Body of pancreas (tissue), 4 donors: ENCODE measurements at regions not wholly inside any gene's neighbourhood (a gene's known extent, or its start where the extent isn't known, plus 50 kb on each side); places are given as distances from the start of the nearest gene placed in this dataset.

Experiments
- ATAC-seq: fragments of 150-250 bp; one replicate; pipeline ENCODE4 v1.9.1; 2016
- DNase-seq, 4 donors: peaks; one replicate each; pipeline ENCODE4 v3.0.0-alpha.2; 2019
- H3K27ac ChIP-seq, 4 donors: fragments of 200-600 bp; sonication (generic); 1 replicate in 3 of 4; 2 replicates in 1 of 4; pipeline versions ENCODE4 v1.5.1 to v1.6.1; 2016 to 2019; ENCODE audit warnings: mild to moderate bottlenecking in 1 of 4, mixed read lengths in 1 of 4, moderate library complexity in 1 of 4
- H3K27me3 ChIP-seq, 2 donors: fragments of 200-600 bp; sonication (generic); one replicate each; pipeline ENCODE4 v1.6.0; 2016; ENCODE audit warnings: mild to moderate bottlenecking in 1 of 2
- H3K36me3 ChIP-seq, 2 donors: fragments of 200-600 bp; sonication (generic); replicated peaks in 1 of 2; 2 replicates each; pipeline ENCODE4 v1.5.1; 2016; ENCODE audit warnings: low read depth in 2 of 2; ENCODE audit not compliant: insufficient read depth in 1 of 2
- H3K4me1 ChIP-seq: fragments of 200-600 bp; sonication (generic); one replicate; pipeline ENCODE4 v1.6.0; 2016
- H3K4me3 ChIP-seq, 2 donors: fragments of 200-600 bp; sonication (generic); 1 replicate in 1 of 2; 2 replicates in 1 of 2; pipeline ENCODE4 v1.5.1; 2016 to 2019
- H3K9me3 ChIP-seq, 3 donors: fragments of 200-600 bp; sonication (generic); 1 replicate in 2 of 3; 2 replicates in 1 of 3; pipeline ENCODE4 v1.5.1; 2016
- POLR2A ChIP-seq, 3 donors: fragments of 450-650 bp; IDR thresholded peaks; one replicate each; pipeline ENCODE4 v1.6.1; 2016; ENCODE audit warnings: antibody characterized with exemption in 3 of 3, mild to moderate bottlenecking in 2 of 3
- WGBS, 2 donors: methylation state at CpG; one replicate each; pipeline ENCODE4 v1.1.5; 2017; 5-methylcytosine and 5-hydroxymethylcytosine counted together
- intact Hi-C: fragments of 100-400 bp; cut with DNase I; formaldehyde crosslinking; loops from one replicate; pipeline ENCODE4 v1.15.1; 2023
- TF ChIP-seq, protein P1 (sequence below), 7 experiments: fragments of 450-650 bp in 4 of 7; fragments of 200-600 bp in 3 of 7; sonication (generic) in 3 of 7; IDR thresholded peaks; one replicate each; pipeline ENCODE4 v1.5.1; 2016 to 2019; ENCODE audit warnings: antibody characterized with exemption in 7 of 7

DNA sequence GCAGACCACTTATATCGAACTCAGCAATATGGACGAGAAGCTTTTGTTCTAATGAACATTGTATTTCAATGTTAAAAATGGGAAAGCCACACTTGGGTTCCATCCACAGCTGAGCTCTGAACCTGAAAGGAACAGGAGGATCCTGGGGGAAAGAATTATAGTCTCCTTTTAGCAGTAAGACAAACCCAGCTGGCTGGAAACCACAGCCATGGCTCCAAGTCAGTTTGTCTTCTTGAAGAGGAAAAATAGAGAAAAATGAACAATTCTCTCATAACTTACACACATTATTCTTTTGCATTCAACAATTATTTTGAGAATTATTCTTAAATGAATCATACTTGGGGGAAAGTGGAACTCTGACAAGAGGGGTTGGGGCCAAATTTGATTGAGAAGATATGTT, 149.2 kb upstream of the VEPH1 start:
- no peaks in the 10 kb centered on the region for H3K36me3 ChIP-seq
- intact Hi-C loops, result no loop called here
- 81 to 82% methylated on average over 2 of the region's 2 CpGs for WGBS, 2 donors
- no peaks in the 10 kb centered on the region for H3K4me1 ChIP-seq
- H3K4me3 ChIP-seq, result no peak overlapping the region
- ATAC-seq, result no peak
- H3K27me3 ChIP-seq, result no peaks in the 10 kb centered on the region
- no peak overlapping the region for H3K27ac ChIP-seq
- no peak for TF ChIP-seq POLR2A (IDR thresholded peaks at IDR 0.05)
- TF ChIP-seq, protein P1, sequence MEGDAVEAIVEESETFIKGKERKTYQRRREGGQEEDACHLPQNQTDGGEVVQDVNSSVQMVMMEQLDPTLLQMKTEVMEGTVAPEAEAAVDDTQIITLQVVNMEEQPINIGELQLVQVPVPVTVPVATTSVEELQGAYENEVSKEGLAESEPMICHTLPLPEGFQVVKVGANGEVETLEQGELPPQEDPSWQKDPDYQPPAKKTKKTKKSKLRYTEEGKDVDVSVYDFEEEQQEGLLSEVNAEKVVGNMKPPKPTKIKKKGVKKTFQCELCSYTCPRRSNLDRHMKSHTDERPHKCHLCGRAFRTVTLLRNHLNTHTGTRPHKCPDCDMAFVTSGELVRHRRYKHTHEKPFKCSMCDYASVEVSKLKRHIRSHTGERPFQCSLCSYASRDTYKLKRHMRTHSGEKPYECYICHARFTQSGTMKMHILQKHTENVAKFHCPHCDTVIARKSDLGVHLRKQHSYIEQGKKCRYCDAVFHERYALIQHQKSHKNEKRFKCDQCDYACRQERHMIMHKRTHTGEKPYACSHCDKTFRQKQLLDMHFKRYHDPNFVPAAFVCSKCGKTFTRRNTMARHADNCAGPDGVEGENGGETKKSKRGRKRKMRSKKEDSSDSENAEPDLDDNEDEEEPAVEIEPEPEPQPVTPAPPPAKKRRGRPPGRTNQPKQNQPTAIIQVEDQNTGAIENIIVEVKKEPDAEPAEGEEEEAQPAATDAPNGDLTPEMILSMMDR (IDR thresholded peaks at IDR 0.05), result no peak
- DNase-seq, result no peak
- no peaks in the 10 kb centered on the region for H3K9me3 ChIP-seq

DNA sequence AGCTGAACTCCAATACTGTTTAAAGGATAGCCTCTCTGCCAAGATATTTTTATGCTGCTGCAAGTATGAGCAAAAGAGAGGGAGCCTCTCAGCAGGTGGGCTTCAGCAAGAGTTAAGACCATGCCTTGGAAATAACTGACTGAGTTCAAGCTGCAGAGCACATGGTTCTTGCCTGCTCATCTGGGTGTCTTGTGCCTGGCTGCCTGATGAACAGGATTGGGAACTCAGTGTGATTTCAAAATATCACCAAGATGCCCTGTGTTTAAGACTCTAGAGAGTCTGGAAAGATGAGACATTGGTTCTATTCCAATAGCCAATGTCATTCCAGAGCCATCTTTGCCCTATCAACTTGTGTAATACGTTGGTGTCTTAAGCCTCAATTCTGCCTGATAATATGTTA, 147.5 kb upstream of the VEPH1 start:
- H3K27ac ChIP-seq, result no peak overlapping the region
- no peaks in the 10 kb centered on the region for H3K4me1 ChIP-seq
- 65 to 74% methylated on average over 1 of the region's 1 CpG for WGBS, 2 donors
- ATAC-seq (no peak), DNase-seq (no peak)
- no peak for TF ChIP-seq POLR2A (IDR thresholded peaks at IDR 0.05)
- TF ChIP-seq, protein P1 (IDR thresholded peaks at IDR 0.05), result no peak
- no peak overlapping the region for H3K4me3 ChIP-seq
- intact Hi-C loops, result no loop called here
- H3K27me3 ChIP-seq, result no peaks in the 10 kb centered on the region
- no peaks in the 10 kb centered on the region for H3K36me3 ChIP-seq
- no peaks in the 10 kb centered on the region for H3K9me3 ChIP-seq

GRCh38 chr3:157650172-157650571, 147.0 kb upstream of the VEPH1 start:
- ATAC-seq (no peak), DNase-seq (no peak)
- Histone ChIP-seq H3K27me3 (no peaks in the 10 kb centered on the region), H3K4me1 (no peaks in the 10 kb centered on the region), H3K9me3 (no peaks in the 10 kb centered on the region), H3K27ac (no peak overlapping the region), H3K4me3 (no peak overlapping the region), H3K36me3 (no peaks in the 10 kb centered on the region)
- WGBS, 2 donors, result 0 to 17% methylated on average over 1 of the region's 1 CpG
- TF ChIP-seq, protein P1 (IDR thresholded peaks at IDR 0.05), result no peak
- no peak for TF ChIP-seq POLR2A (IDR thresholded peaks at IDR 0.05)
- intact Hi-C loops, result no loop called here

DNA sequence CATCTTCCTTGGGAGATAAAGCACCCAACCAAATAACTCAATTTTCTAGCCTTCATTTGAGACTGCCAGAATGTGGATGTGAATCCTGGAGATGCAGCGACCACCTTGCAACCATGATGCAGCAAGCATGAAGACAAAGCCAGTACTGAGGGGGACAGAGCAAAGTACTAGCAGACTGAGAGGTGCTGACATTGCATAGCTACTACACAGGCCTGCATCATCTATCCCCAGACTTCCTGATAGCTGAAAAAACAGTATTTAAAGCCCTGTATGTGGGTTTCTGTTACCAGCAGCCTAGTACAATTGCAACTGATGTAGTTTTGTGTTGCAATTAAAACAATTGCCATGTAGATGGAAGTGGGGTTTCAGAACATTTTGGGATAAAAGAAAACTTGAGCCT, 146.3 kb upstream of the VEPH1 start:
- 43 to 50% methylated on average over 1 of the region's 1 CpG for WGBS, 2 donors
- no peak for TF ChIP-seq POLR2A (IDR thresholded peaks at IDR 0.05)
- TF ChIP-seq, protein P1 (IDR thresholded peaks at IDR 0.05), result no peak
- Histone ChIP-seq H3K27me3 (no peaks in the 10 kb centered on the region), H3K4me1 (no peaks in the 10 kb centered on the region), H3K4me3 (no peak overlapping the region), H3K27ac (no peak overlapping the region), H3K36me3 (no peaks in the 10 kb centered on the region), H3K9me3 (no peaks in the 10 kb centered on the region)
- DNase-seq (no peak), ATAC-seq (no peak)
- intact Hi-C loops, result no loop called here

- H3K27ac ChIP-seq, result no peak overlapping the region
- H3K4me1 ChIP-seq, result no peaks in the 10 kb centered on the region
- intact Hi-C loops, result no loop called here
- DNase-seq (no peak), ATAC-seq (no peak)
- TF ChIP-seq, protein P1 (IDR thresholded peaks at IDR 0.05), result no peak
- 68 to 79% methylated on average over 4 of the region's 4 CpGs for WGBS, 2 donors
- H3K36me3 ChIP-seq, result no peaks in the 10 kb centered on the region
- no peaks in the 10 kb centered on the region for H3K9me3 ChIP-seq
- no peak overlapping the region for H3K4me3 ChIP-seq
- H3K27me3 ChIP-seq, result no peaks in the 10 kb centered on the region
Observed at GRCh38 chr3:157647820-157648219, 144.6 kb upstream of the VEPH1 start.
